Mucosa of descending colon (tissue), 3 donors: ENCODE measurements at regions not wholly inside any gene's neighbourhood (a gene's known extent, or its start where the extent isn't known, plus 50 kb on each side); places are given as distances from the start of the nearest gene placed in this dataset.
"Not testable (repeated sequence)": the region's sequence is repeated elsewhere in the genome, so short reads cannot be mapped to it uniquely, and the experiment has no call there.

Experiments used
- ATAC-seq: fragments of 200-7000 bp; cut with Tn5 transposase; one replicate; pipeline ENCODE4 v1.9.1; 2020; ENCODE audit warnings: mild to moderate bottlenecking, moderate library complexity
- DNase-seq, 3 donors: peaks; one replicate each; pipeline ENCODE4 v3.0.0-alpha.2; 2020
- H3K36me3 ChIP-seq: fragments of 200-600 bp; one replicate; pipeline ENCODE4 v1.8.0; 2021; ENCODE audit warnings: low read depth, mild to moderate bottlenecking
- H3K4me1 ChIP-seq: fragments of 200-600 bp; one replicate; pipeline ENCODE4 v1.8.0; 2021; ENCODE audit warnings: low read depth, mild to moderate bottlenecking
- H3K4me3 ChIP-seq: fragments of 200-600 bp; one replicate; pipeline ENCODE4 v1.8.0; 2021; ENCODE audit warnings: mild to moderate bottlenecking
- H3K9me3 ChIP-seq: fragments of 200-600 bp; one replicate; pipeline ENCODE4 v1.8.0; 2021; ENCODE audit warnings: mild to moderate bottlenecking
- CTCF ChIP-seq: fragments of 200-600 bp; IDR thresholded peaks from one replicate; pipeline ENCODE4 v1.8.0; 2022; ENCODE audit warnings: antibody characterized with exemption, mild to moderate bottlenecking
- intact Hi-C, 2 donors: fragments of 100-400 bp; cut with DNase I in 1 of 2; cut with micrococcal nuclease in 1 of 2; formaldehyde crosslinking; loops; one replicate each; pipeline versions ENCODE4 v1.11.0 to v1.11.1; 2022; cut with DNase I, micrococcal nuclease
- donor health status: DM: no; HTN: no; CAD: no; lungs with moderate emphysema.
- donor health status: DM: no; HTN: no; CAD: no.
- donor health status: DM: no; HTN: yes; CAD: no.

- no peaks in the 10 kb centered on the region for H3K9me3 ChIP-seq
- no peak overlapping the region for H3K4me3 ChIP-seq
- intact Hi-C loops: no loop called here
- TF ChIP-seq CTCF: no peak
- peak in 2 of 3 donors; percentile 20 to 45 for DNase-seq
- no peaks in the 10 kb centered on the region for H3K36me3 ChIP-seq
- ATAC-seq: peak; percentile 59
- no peaks in the 10 kb centered on the region for H3K4me1 ChIP-seq
Observed at GRCh38 chr5:75885849-75886596, 168.8 kb upstream of the POC5 start.

GRCh38 chr5:75885321-75885720, 168.1 kb upstream of the POC5 start:
- no peaks in the 10 kb centered on the region for H3K36me3 ChIP-seq
- peaks cover under 1% of the 10 kb centered on the region for H3K9me3 ChIP-seq
- no peaks in the 10 kb centered on the region for H3K4me1 ChIP-seq
- no peak overlapping the region for H3K4me3 ChIP-seq
- no peak for ATAC-seq
- DNase-seq: no peak
- TF ChIP-seq CTCF: no peak
- intact Hi-C loops: no loop called here

GRCh38 chr5:75869891-75870290, 152.7 kb upstream of the POC5 start:
- ATAC-seq (no peak), DNase-seq (no peak)
- TF ChIP-seq CTCF: no peak
- Histone ChIP-seq H3K36me3 (no peaks in the 10 kb centered on the region), H3K9me3 (no peaks in the 10 kb centered on the region), H3K4me3 (no peak overlapping the region), H3K4me1 (no peaks in the 10 kb centered on the region)
- intact Hi-C loops: no loop called here

- intact Hi-C loops: no loop called here
- no peaks in the 10 kb centered on the region for H3K4me1 ChIP-seq
- no peaks in the 10 kb centered on the region for H3K36me3 ChIP-seq
- no peak for DNase-seq
- ATAC-seq: peak; percentile 81
- H3K4me3 ChIP-seq: no peak overlapping the region
- H3K9me3 ChIP-seq: no peaks in the 10 kb centered on the region
- no peak for TF ChIP-seq CTCF
Observed at GRCh38 chr5:75862872-75863271, 145.6 kb upstream of the POC5 start.

DNA sequence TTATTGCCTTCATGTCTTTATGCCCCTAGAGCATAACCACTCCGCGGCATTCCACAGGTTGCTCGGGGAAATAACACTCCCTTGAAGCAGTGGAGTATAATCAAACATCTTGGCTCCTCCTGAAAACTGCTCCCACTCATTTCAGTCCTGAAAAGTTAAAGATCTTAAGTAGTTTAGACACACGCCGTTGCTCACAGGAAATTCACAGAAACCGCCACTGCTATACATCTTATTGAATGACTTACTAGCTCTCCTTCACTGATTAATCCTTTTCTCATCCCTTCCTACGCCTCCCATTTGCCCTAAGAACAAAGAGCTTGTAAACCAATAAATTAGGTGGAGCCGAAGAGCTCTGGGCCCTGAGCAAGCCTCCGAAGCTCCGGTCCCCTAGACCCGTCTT, 142.4 kb upstream of the POC5 start:
- intact Hi-C loops, H3K36me3 ChIP-seq, H3K4me1 ChIP-seq, ATAC-seq, DNase-seq, H3K9me3 ChIP-seq, H3K4me3 ChIP-seq: not testable (repeated sequence)

- H3K4me1 ChIP-seq: no peaks in the 10 kb centered on the region
- DNase-seq (peak in 1 of 3 donors; percentile 7), ATAC-seq (peak; percentile 43)
- H3K4me3 ChIP-seq: no peak overlapping the region
- intact Hi-C loops: no loop called here
- no peaks in the 10 kb centered on the region for H3K36me3 ChIP-seq
- TF ChIP-seq CTCF: no peak
- H3K9me3 ChIP-seq: no peaks in the 10 kb centered on the region
Observed at GRCh38 chr5:75856056-75856455, 138.8 kb upstream of the POC5 start.
